Transverse colon (tissue), 4 donors: ENCODE measurements at regions not wholly inside any gene's neighbourhood (a gene's known extent, or its start where the extent isn't known, plus 50 kb on each side); places are given as distances from the start of the nearest gene placed in this dataset.

Experiments used
- DNase-seq: peaks from one replicate; pipeline ENCODE4 v3.0.0-alpha.2; 2019
- H3K27ac ChIP-seq, 4 donors: fragments of 200-600 bp; sonication (generic); 2 replicates each; pipeline ENCODE4 v1.5.1; 2016 to 2018; ENCODE audit warnings: inconsistent platforms in 4 of 4
- H3K27me3 ChIP-seq: fragments of 200-600 bp; sonication (generic); 2 replicates; pipeline ENCODE4 v1.5.1; 2017; ENCODE audit warnings: inconsistent platforms
- H3K36me3 ChIP-seq, 4 donors: fragments of 200-600 bp; sonication (generic); 2 replicates each; pipeline ENCODE4 v1.5.1; 2017 to 2019; ENCODE audit warnings: inconsistent platforms in 4 of 4
- H3K4me1 ChIP-seq, 4 donors: fragments of 200-600 bp; sonication (generic); 2 replicates each; pipeline ENCODE4 v1.5.1; 2017 to 2020; ENCODE audit warnings: inconsistent platforms in 4 of 4
- H3K4me3 ChIP-seq, 4 donors: fragments of 200-600 bp; sonication (generic); 1 replicate in 1 of 4; 2 replicates in 3 of 4; pipeline versions ENCODE4 v1.5.1 to v1.6.1; 2017 to 2019; ENCODE audit warnings: inconsistent platforms in 4 of 4
- H3K9me3 ChIP-seq, 2 donors: fragments of 200-600 bp; sonication (generic); 2 replicates each; pipeline ENCODE4 v1.5.1; 2017 to 2019; ENCODE audit warnings: inconsistent platforms in 2 of 2
- EP300 ChIP-seq: sonication (generic); formaldehyde crosslinking; IDR thresholded peaks from one replicate; pipeline ENCODE4 v1.6.1; 2017; ENCODE audit warnings: antibody characterized with exemption, low read depth
- POLR2A ChIP-seq: fragments of 450-650 bp; IDR thresholded peaks from one replicate; pipeline ENCODE4 v1.6.1; 2016; ENCODE audit warnings: antibody characterized with exemption, mild to moderate bottlenecking, moderate library complexity
- POLR2AphosphoS5 ChIP-seq, 3 donors: sonication (generic); formaldehyde crosslinking; IDR thresholded peaks; one replicate each; pipeline ENCODE4 v1.6.1; 2016; ENCODE audit warnings: antibody characterized with exemption in 3 of 3
- WGBS, 2 donors: methylation state at CpG; one replicate each; pipeline ENCODE4 v1.1.5; 2018; ENCODE audit warnings: low coverage in 1 of 2; 5-methylcytosine and 5-hydroxymethylcytosine counted together
- in situ Hi-C, 4 donors: fragments of 200-750 bp; cut with MboI; loops; one replicate each; pipeline versions ENCODE4 v1.15.0 to v1.15.1; 2017; ENCODE audit warnings: low sequenced_read_pairs in 3 of 4, low pct_ligation_motif_present in 1 of 4, low pct_unique_long_range_greater_than_20kb in 1 of 4
- intact Hi-C: fragments of 100-400 bp; cut with DNase I; formaldehyde crosslinking; loops from one replicate; pipeline ENCODE4 v1.15.1; 2023; ENCODE audit warnings: low total_unique reads
- TF ChIP-seq, protein P1 (sequence below), 5 experiments: fragments of 200-600 bp in 3 of 5; fragments of 450-650 bp in 2 of 5; sonication (generic) in 3 of 5; IDR thresholded peaks; 1 replicate in 2 of 5; 2 replicates in 3 of 5; pipeline ENCODE4 v1.5.1; 2016 to 2017; ENCODE audit warnings: antibody characterized with exemption in 5 of 5, inconsistent platforms in 3 of 5, mild to moderate bottlenecking in 2 of 5, moderate library complexity in 1 of 5

DNA sequence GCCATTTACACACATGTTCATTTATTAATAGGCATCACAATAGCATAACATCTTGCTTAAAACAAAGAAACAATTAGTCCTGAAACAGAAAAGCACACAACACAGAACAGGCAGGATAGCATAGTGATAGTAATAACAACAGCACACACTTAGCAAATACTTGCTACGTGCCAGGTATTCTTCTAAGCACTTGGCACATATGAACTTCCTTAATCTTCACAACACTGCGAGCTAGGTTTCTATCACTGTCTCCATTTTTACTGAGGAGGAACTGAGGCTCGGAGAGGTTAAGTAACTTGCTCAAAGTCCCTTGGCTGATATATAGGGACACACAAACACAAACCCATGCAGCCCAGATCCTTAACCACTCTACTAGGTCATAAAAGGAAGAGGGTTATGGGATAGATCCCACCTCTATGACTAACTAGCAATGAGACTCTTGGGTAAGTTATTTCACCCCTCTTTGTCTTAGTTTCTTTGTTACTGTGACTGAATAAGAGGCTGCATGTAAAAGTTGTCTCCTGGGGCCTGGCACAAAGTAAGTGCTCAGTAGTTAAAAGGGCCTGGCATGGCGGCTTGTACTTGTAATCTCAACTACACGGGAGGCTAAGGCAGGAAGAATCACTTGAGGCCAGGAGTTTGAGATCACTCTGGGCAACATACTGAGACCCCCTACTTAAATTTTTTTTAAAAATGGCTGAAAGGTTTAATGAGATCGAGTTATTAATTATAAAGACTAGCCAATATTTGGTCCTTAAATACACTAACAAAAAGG is 181.0 kb upstream of the RHOBTB1 start:
- Histone ChIP-seq H3K4me3 (no peak overlapping the region), H3K9me3 (no peaks in the 10 kb centered on the region), H3K36me3 (no peaks in the 10 kb centered on the region), H3K27ac (no peak overlapping the region), H3K27me3 (no peaks in the 10 kb centered on the region), H3K4me1 (no peaks in the 10 kb centered on the region)
- DNase-seq: no peak
- TF ChIP-seq, protein P1, sequence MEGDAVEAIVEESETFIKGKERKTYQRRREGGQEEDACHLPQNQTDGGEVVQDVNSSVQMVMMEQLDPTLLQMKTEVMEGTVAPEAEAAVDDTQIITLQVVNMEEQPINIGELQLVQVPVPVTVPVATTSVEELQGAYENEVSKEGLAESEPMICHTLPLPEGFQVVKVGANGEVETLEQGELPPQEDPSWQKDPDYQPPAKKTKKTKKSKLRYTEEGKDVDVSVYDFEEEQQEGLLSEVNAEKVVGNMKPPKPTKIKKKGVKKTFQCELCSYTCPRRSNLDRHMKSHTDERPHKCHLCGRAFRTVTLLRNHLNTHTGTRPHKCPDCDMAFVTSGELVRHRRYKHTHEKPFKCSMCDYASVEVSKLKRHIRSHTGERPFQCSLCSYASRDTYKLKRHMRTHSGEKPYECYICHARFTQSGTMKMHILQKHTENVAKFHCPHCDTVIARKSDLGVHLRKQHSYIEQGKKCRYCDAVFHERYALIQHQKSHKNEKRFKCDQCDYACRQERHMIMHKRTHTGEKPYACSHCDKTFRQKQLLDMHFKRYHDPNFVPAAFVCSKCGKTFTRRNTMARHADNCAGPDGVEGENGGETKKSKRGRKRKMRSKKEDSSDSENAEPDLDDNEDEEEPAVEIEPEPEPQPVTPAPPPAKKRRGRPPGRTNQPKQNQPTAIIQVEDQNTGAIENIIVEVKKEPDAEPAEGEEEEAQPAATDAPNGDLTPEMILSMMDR (IDR thresholded peaks at IDR 0.05): no peak
- TF ChIP-seq EP300: no peak
- no peak for TF ChIP-seq POLR2AphosphoS5 (IDR thresholded peaks at IDR 0.05)
- TF ChIP-seq POLR2A: no peak
- WGBS, 2 donors: 70 to 81% methylated on average over 4 to 6 of the region's 6 CpGs
- in situ Hi-C loops: loop anchor here in 2 of 4 donors (25.0 kb wide), 1 partner anchor 612 kb away; no protein-coding TSS in a partner anchor
- intact Hi-C loops: no loop called here

DNA sequence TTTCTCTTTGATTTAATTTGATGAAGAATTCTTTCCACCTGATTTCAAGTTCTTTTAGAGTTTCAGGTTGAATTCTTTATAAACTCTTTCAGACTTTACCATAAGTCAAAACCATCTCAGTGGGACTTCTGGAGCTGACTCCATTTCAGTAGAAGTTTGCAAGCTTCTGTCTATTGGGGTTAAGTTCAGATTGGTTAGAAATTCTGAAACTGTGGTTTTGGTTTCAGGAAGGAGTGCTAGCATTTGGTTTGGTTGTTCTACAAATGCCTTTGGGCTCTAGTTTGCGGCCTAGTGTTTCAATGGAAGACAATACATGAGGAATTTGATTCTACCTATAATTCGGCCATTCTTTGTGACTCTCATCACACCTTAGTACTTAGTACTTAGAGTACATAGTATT is 176.8 kb upstream of the RHOBTB1 start:
- no peak for TF ChIP-seq POLR2A
- TF ChIP-seq POLR2AphosphoS5 (IDR thresholded peaks at IDR 0.05): no peak
- no peak for TF ChIP-seq EP300
- TF ChIP-seq, protein P1 (IDR thresholded peaks at IDR 0.05): no peak
- no peak for DNase-seq
- Histone ChIP-seq H3K36me3 (no peaks in the 10 kb centered on the region), H3K9me3 (no peaks in the 10 kb centered on the region), H3K27ac (no peak overlapping the region), H3K4me3 (no peak overlapping the region), H3K4me1 (no peaks in the 10 kb centered on the region), H3K27me3 (no peaks in the 10 kb centered on the region)
- intact Hi-C loops (no loop called here), in situ Hi-C loops (no loop called here)
- WGBS, 2 donors: 80 to 88% methylated on average over 1 to 2 of the region's 2 CpGs

DNA sequence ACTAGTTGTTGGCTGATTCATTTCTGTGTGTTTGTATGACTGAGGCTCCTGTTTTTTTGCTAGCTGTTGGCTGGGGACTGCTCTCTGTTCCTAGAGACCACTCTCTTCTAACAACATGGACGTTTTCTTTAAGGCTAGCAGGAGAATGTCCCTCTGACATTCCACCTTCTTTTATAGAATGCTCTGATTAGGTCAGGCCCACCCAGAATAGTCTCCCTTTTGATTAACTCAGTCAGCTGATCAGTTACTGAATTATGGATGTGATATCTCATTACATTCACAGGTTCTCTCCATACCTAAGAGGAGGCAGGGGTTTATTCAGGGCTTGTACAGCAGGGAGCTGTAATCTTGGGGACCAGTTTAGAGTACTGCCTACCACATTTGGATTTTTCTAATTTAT is 175.6 kb upstream of the RHOBTB1 start:
- in situ Hi-C loops (no loop called here), intact Hi-C loops (no loop called here)
- no peak overlapping the region for H3K27ac ChIP-seq
- no peak for TF ChIP-seq POLR2AphosphoS5 (IDR thresholded peaks at IDR 0.05)
- no peak overlapping the region for H3K4me3 ChIP-seq
- DNase-seq: no peak
- WGBS, 2 donors: 20 to 37% methylated on average over 1 of the region's 1 CpG
- no peaks in the 10 kb centered on the region for H3K4me1 ChIP-seq
- H3K36me3 ChIP-seq: no peaks in the 10 kb centered on the region
- no peaks in the 10 kb centered on the region for H3K9me3 ChIP-seq
- H3K27me3 ChIP-seq: no peaks in the 10 kb centered on the region

DNA sequence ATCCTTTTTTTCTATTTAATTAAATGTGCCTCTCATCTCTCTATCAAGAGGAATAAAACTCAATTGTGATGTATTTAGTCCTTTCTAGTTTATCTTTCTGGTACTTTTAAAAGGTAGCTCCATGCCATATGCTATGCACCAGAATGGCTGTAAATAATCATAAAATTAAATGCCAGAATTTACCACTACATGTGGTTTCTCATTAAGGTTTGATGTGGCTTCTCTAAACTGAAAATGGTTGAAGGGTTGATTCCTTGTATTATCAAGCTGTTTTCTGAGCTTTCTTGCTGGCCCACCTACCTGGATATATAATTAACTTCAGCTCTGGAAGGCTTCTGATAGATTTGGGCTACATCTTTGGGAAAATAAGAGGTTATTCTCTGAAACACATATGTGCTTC is 171.9 kb upstream of the RHOBTB1 start:
- Histone ChIP-seq H3K27me3 (no peaks in the 10 kb centered on the region), H3K4me1 (no peaks in the 10 kb centered on the region), H3K36me3 (no peaks in the 10 kb centered on the region), H3K4me3 (no peak overlapping the region), H3K9me3 (no peaks in the 10 kb centered on the region), H3K27ac (no peak overlapping the region)
- in situ Hi-C loops: no loop called here
- intact Hi-C loops: no loop called here
- no peak for TF ChIP-seq POLR2AphosphoS5 (IDR thresholded peaks at IDR 0.05)
- TF ChIP-seq POLR2A: no peak
- TF ChIP-seq, protein P1 (IDR thresholded peaks at IDR 0.05): no peak
- no peak for TF ChIP-seq EP300
- DNase-seq: no peak

DNA sequence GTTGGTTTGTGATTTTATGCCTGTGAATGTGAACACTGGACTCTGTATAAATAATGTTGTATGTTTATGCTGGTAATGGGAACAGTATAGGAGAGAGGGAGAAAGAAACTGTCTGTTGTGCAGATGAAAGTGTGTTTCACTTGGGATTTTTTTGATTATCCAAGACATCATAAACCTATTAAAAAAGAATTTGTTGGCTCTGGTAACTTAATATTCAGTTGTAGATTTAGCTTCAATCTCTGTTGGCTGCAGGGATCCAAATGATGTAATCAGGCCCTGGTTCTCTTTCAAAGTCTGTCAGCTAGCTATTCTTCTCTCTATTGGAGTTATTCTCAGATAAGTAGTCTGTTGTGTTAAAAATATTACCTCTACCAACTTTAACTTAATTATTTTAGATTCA is 168.8 kb upstream of the RHOBTB1 start:
- no peak overlapping the region for H3K27ac ChIP-seq
- no peak for DNase-seq
- H3K27me3 ChIP-seq: no peaks in the 10 kb centered on the region
- intact Hi-C loops (no loop called here), in situ Hi-C loops (no loop called here)
- H3K36me3 ChIP-seq: no peaks in the 10 kb centered on the region
- no peaks in the 10 kb centered on the region for H3K4me1 ChIP-seq
- no peak overlapping the region for H3K4me3 ChIP-seq
- no peaks in the 10 kb centered on the region for H3K9me3 ChIP-seq
- TF ChIP-seq EP300: no peak
- TF ChIP-seq POLR2A: no peak
- TF ChIP-seq POLR2AphosphoS5 (IDR thresholded peaks at IDR 0.05): no peak
- TF ChIP-seq, protein P1 (IDR thresholded peaks at IDR 0.05): no peak
